K562 (cell line): ENCODE measurements at regions not wholly inside any gene's neighbourhood (a gene's known extent, or its start where the extent isn't known, plus 50 kb on each side); places are given as distances from the start of the nearest gene placed in this dataset.

Experiments
- ATAC-seq: fragments of 200-7000 bp; cut with Tn5 transposase; 3 replicates; pipeline ENCODE4 v1.9.1; 2020; ENCODE audit warnings: moderate library complexity
- BruUV-seq: library from RNA; stranded (reverse); fragments of 400-500 nt; replicated peaks from 2 replicates; lab custom pipeline; 2021; lab: Mats Ljungman, UMichigan
- CTCF ChIA-PET: fragments of 300-600 bp; formaldehyde crosslinking; extraction: SDS; loops from one replicate; lab custom pipeline; 2021; ENCODE audit warnings: low intra/inter-chr PET ratio; lab: Yijun Ruan, JAX
- POLR2A ChIA-PET: fragments of 300-600, 350-650 bp; sonication (Branson Sonifier 250); formaldehyde crosslinking; extraction: SDS; loops from one replicate; lab custom pipeline; 2021; ENCODE audit warnings: antibody characterized with exemption, inconsistent platforms; lab: Yijun Ruan, JAX
- DNase-seq, 4 experiments: peaks; one replicate each; pipeline versions ENCODE4 v3.0.0 to v3.0.0-alpha.2; 2011 to 2018; ENCODE audit warnings: low spot score in 3 of 4, mixed read lengths in 3 of 4; ENCODE audit errors: extremely low read depth in 1 of 4
- FAIRE-seq: peaks from 2 replicates; lab custom pipeline; 2011; peaks lifted over from hg19 to GRCh38; lab: Jason Lieb, UNC
- H2AFZ ChIP-seq: 2 replicates; pipeline ENCODE4 v1.6.0; 2011; ENCODE audit warnings: low read depth, low read length, control low read depth, inconsistent platforms
- H3K27ac ChIP-seq: fragments of 200-600 bp; 3 replicates; pipeline ENCODE4 v1.8.0; 2011; ENCODE audit warnings: low read depth, mild to moderate bottlenecking, control low read depth, inconsistent platforms, low read length, moderate library complexity, mixed read lengths; ENCODE audit errors: extremely low read depth
- H3K27me3 ChIP-seq, 2 experiments: fragments of 300-600 bp in 1 of 2; 2 replicates in 1 of 2; 3 replicates in 1 of 2; pipeline versions ENCODE4 v1.6.0 to v1.8.0; 2011; ENCODE audit warnings: inconsistent platforms in 2 of 2, low read length in 2 of 2, mild to moderate bottlenecking in 1 of 2, mixed read lengths in 1 of 2, moderate library complexity in 1 of 2; ENCODE audit not compliant: control insufficient read depth in 2 of 2, insufficient read depth in 2 of 2
- H3K36me3 ChIP-seq: fragments of 300-600 bp; 3 replicates; pipeline ENCODE4 v1.8.0; 2011; ENCODE audit warnings: mild to moderate bottlenecking, low read length, inconsistent platforms; ENCODE audit not compliant: control insufficient read depth, insufficient read depth
- H3K4me1 ChIP-seq, 2 experiments: fragments of 200-600 bp in 1 of 2; replicated peaks in 1 of 2; 2 replicates in 1 of 2; 3 replicates in 1 of 2; pipeline versions ENCODE4 v1.5.1 to v1.8.0; 2011; ENCODE audit warnings: inconsistent platforms in 2 of 2, low read length in 2 of 2, mild to moderate bottlenecking in 1 of 2, mixed read lengths in 1 of 2, moderate library complexity in 1 of 2; ENCODE audit not compliant: control insufficient read depth in 2 of 2, insufficient read depth in 2 of 2
- H3K4me2 ChIP-seq: 2 replicates; pipeline ENCODE4 v1.6.1; 2011; ENCODE audit warnings: low read length, control low read depth, inconsistent platforms, mixed read lengths; ENCODE audit not compliant: insufficient read depth
- H3K4me3 ChIP-seq: fragments of 200-600 bp; sonication (generic), shearing (Covaris generic); 2 replicates; pipeline ENCODE4 v1.5.1; 2016; ENCODE audit warnings: control low read depth, inconsistent platforms
- H3K79me2 ChIP-seq: fragments of 200-600 bp; 3 replicates; pipeline ENCODE4 v1.8.0; 2011; ENCODE audit warnings: low read length, inconsistent platforms; ENCODE audit not compliant: control insufficient read depth, insufficient read depth
- H3K9ac ChIP-seq, 2 experiments: 2 replicates each; pipeline versions ENCODE4 v1.6.0 to v1.6.1; 2011; ENCODE audit warnings: low read depth in 2 of 2, low read length in 2 of 2, control low read depth in 1 of 2, inconsistent platforms in 1 of 2, mild to moderate bottlenecking in 1 of 2, mixed read lengths in 1 of 2; ENCODE audit not compliant: insufficient read depth in 1 of 2
- H3K9me1 ChIP-seq: one replicate; pipeline ENCODE4 v1.6.0; 2011; ENCODE audit warnings: inconsistent platforms, mild to moderate bottlenecking, low read length, moderate library complexity; ENCODE audit not compliant: control insufficient read depth, insufficient read depth
- H3K9me3 ChIP-seq: replicated peaks from 2 replicates; pipeline ENCODE4 v1.5.1; 2011; ENCODE audit warnings: low read depth, low read length, inconsistent platforms; ENCODE audit not compliant: control insufficient read depth, insufficient read depth
- H4K20me1 ChIP-seq: replicated peaks from 2 replicates; pipeline ENCODE4 v1.6.1; 2011; ENCODE audit warnings: low read length, inconsistent platforms, mixed read lengths; ENCODE audit not compliant: control insufficient read depth, insufficient read depth
- ARID3A ChIP-seq: IDR thresholded peaks from 2 replicates; pipeline ENCODE4 v1.6.1; 2012; ENCODE audit warnings: low read depth, low read length, improper control_type of control experiment, borderline replicate concordance
- CBX1 ChIP-seq: sonication (generic); IDR thresholded peaks from 2 replicates; pipeline ENCODE4 v1.6.1; 2016; ENCODE audit warnings: antibody characterized with exemption, low read depth, mild to moderate bottlenecking
- CBX5 ChIP-seq: IDR thresholded peaks from 2 replicates; pipeline ENCODE4 v1.6.1; 2014; ENCODE audit warnings: low read depth, borderline replicate concordance
- CEBPB ChIP-seq: fragments of 450-650 bp; IDR thresholded peaks from 2 replicates; pipeline ENCODE4 v1.6.1; 2016; ENCODE audit warnings: missing genetic modification characterization, missing compliant biosample characterization
- DDX20 ChIP-seq: fragments of 450-650 bp; IDR thresholded peaks from 2 replicates; pipeline ENCODE4 v1.6.1; 2016; ENCODE audit warnings: missing genetic modification characterization, low read depth, mild to moderate bottlenecking, missing compliant biosample characterization, moderate library complexity
- FIP1L1 ChIP-seq: fragments of 200-400 bp; formaldehyde crosslinking; IDR thresholded peaks from 2 replicates; pipeline ENCODE4 v1.6.1; 2018; ENCODE audit warnings: mild to moderate bottlenecking, low read depth, low read length; ENCODE audit not compliant: poor library complexity, severe bottlenecking
- GTF2F1 ChIP-seq: IDR thresholded peaks from 2 replicates; pipeline ENCODE4 v1.6.1; 2011; ENCODE audit warnings: low read depth, low read length, improper control_type of control experiment
- IRF2 ChIP-seq: sonication (generic); formaldehyde crosslinking; IDR thresholded peaks from 2 replicates; pipeline ENCODE4 v1.8.1; 2022; ENCODE audit warnings: mild to moderate bottlenecking, missing genetic modification reagents
- KDM1A ChIP-seq, 2 experiments: fragments of 450-650 bp; IDR thresholded peaks; 2 replicates each; pipeline ENCODE4 v1.6.1; 2016; ENCODE audit warnings: mild to moderate bottlenecking in 2 of 2
- NFATC3 ChIP-seq: fragments of 450-650 bp; IDR thresholded peaks from 2 replicates; pipeline ENCODE4 v1.6.1; 2017; ENCODE audit warnings: mild to moderate bottlenecking
- NR3C1 ChIP-seq: sonication (generic); formaldehyde crosslinking; IDR thresholded peaks from 2 replicates; pipeline ENCODE4 v1.8.1; 2022; ENCODE audit warnings: missing genetic modification reagents
- ZBTB2 ChIP-seq: fragments of 450-650 bp; IDR thresholded peaks from 2 replicates; pipeline ENCODE4 v1.6.1; 2016; ENCODE audit warnings: antibody characterized with exemption
- ZNF121 ChIP-seq: sonication (generic); formaldehyde crosslinking; conservative IDR thresholded peaks from 2 replicates; pipeline ENCODE4 v1.8.0; 2022; ENCODE audit warnings: missing genetic modification reagents
- ZNF24 ChIP-seq: fragments of 450-650 bp; IDR thresholded peaks from 2 replicates; pipeline ENCODE4 v1.6.1; 2016
- WGBS: fragments of 100-300 bp; shearing (Covaris generic); methylation state at CpG from one replicate; pipeline ENCODE4 v1.1.6; 2016; ENCODE audit warnings: low coverage, mixed read lengths; ENCODE audit not compliant: insufficient coverage; ENCODE audit errors: missing lambda C conversion rate; 5-methylcytosine and 5-hydroxymethylcytosine counted together
- in situ Hi-C: fragments of 300-500 bp; cut with MboI; formaldehyde crosslinking; loops from 4 replicates; pipeline ENCODE4 v1.15.0; 2018; ENCODE audit warnings: inconsistent platforms, mixed read lengths
- intact Hi-C: fragments of 100-400 bp; cut with micrococcal nuclease; formaldehyde crosslinking; loops from 2 replicates; pipeline ENCODE4 v1.14.2; 2022

- no peaks in the 10 kb centered on the region for H3K36me3 ChIP-seq
- H3K9me3 ChIP-seq, result no peaks in the 10 kb centered on the region
- DNase-seq (no peak), ATAC-seq (no peak), FAIRE-seq (no peak)
- in situ Hi-C loops (no loop called here), intact Hi-C loops (no loop called here)
- ChIA-PET POLR2A (no interaction called here), CTCF (no interaction called here)
- no peak overlapping the region for H3K4me2 ChIP-seq
- no peaks in the 10 kb centered on the region for H4K20me1 ChIP-seq
- H3K9ac ChIP-seq, result no peak overlapping the region
- no peaks in the 10 kb centered on the region for H3K27me3 ChIP-seq
- no peaks in the 10 kb centered on the region for H3K79me2 ChIP-seq
- no peaks in the 10 kb centered on the region for H3K4me1 ChIP-seq
- no peak overlapping the region for H3K4me3 ChIP-seq
- no TSS peak for BruUV-seq
- TF ChIP-seq CBX5 (no peak), CBX1 (no peak), ZNF121 (no peak), CEBPB (tag) (no peak), NFATC3 (no peak), FIP1L1 (no peak)
- TF ChIP-seq, all 486 proteins: peak for 0
- no peaks in the 10 kb centered on the region for H3K9me1 ChIP-seq
- H3K27ac ChIP-seq, result no peak overlapping the region
- WGBS, result 3% methylated on average over 3 of the region's 3 CpGs
- H2AFZ ChIP-seq, result no peak overlapping the region
Measured at GRCh38 chr14:39812532-39813320, 380.5 kb upstream of the FBXO33 start.

GRCh38 chr14:39807271-39807670 is 375.0 kb upstream of the FBXO33 start:
- in situ Hi-C loops (no loop called here), intact Hi-C loops (no loop called here)
- H3K27ac ChIP-seq, result no peak overlapping the region
- 0% methylated on average over 2 of the region's 3 CpGs for WGBS
- H3K4me2 ChIP-seq, result no peak overlapping the region
- H3K36me3 ChIP-seq, result no peaks in the 10 kb centered on the region
- ChIA-PET CTCF (no interaction called here), POLR2A (interaction anchor here (0.7 kb wide), 1 partner anchor 1093 kb away, joined by 3 read pairs; no protein-coding TSS in a partner anchor)
- no peak overlapping the region for H3K4me3 ChIP-seq
- BruUV-seq, result no TSS peak
- H3K27me3 ChIP-seq, result no peaks in the 10 kb centered on the region
- DNase-seq, result no peak
- H3K9ac ChIP-seq, result no peak overlapping the region
- ATAC-seq, result no peak
- no peaks in the 10 kb centered on the region for H3K4me1 ChIP-seq
- H3K79me2 ChIP-seq, result no peaks in the 10 kb centered on the region
- H3K9me3 ChIP-seq, result no peaks in the 10 kb centered on the region
- no peak overlapping the region for H2AFZ ChIP-seq
- TF ChIP-seq KDM1A (IDR thresholded peaks at IDR 0.05) (no peak), DDX20 (tag) (no peak), IRF2 (no peak), ARID3A (no peak), GTF2F1 (no peak), ZNF24 (no peak), ZBTB2 (no peak), NR3C1 (CRISPR knock-in tag) (no peak)
- H4K20me1 ChIP-seq, result no peaks in the 10 kb centered on the region
- H3K9me1 ChIP-seq, result no peaks in the 10 kb centered on the region
- FAIRE-seq, result no peak
